HEK293 (cell line): ENCODE measurements at regions not wholly inside any gene's neighbourhood (a gene's known extent, or its start where the extent isn't known, plus 50 kb on each side); places are given as distances from the start of the nearest gene placed in this dataset.

Source experiments
- CTCF ChIA-PET: fragments of 350-600 bp; formaldehyde crosslinking; extraction: SDS; loops from one replicate; lab custom pipeline; 2021; ENCODE audit warnings: antibody characterized with exemption; lab: Yijun Ruan, JAX
- POLR2A ChIA-PET: fragments of 300-600 bp; formaldehyde crosslinking; extraction: SDS; loops from one replicate; lab custom pipeline; 2020; ENCODE audit warnings: antibody characterized with exemption, inconsistent platforms; lab: Yijun Ruan, JAX
- H3K27ac ChIP-seq: fragments of 200-500 bp; sonication (Bioruptor generic); 2 replicates; pipeline ENCODE4 v1.5.1; 2014; ENCODE audit warnings: low read depth, low read length, control low read depth, inconsistent platforms; ENCODE audit errors: extremely low read depth
- H3K36me3 ChIP-seq, 2 experiments: fragments of 200-500 bp in 1 of 2; sonication (Bioruptor generic) in 1 of 2; 1 replicate in 1 of 2; 2 replicates in 1 of 2; pipeline ENCODE4 v1.5.1; 2014 to 2017; ENCODE audit warnings: inconsistent platforms in 2 of 2, low read length in 2 of 2; ENCODE audit not compliant: control insufficient read depth in 2 of 2, insufficient read depth in 1 of 2
- H3K4me1 ChIP-seq: fragments of 200-500 bp; sonication (Bioruptor generic); 2 replicates; pipeline ENCODE4 v1.5.1; 2014; ENCODE audit warnings: mild to moderate bottlenecking, low read length, inconsistent platforms; ENCODE audit not compliant: control insufficient read depth, insufficient read depth
- H3K4me3 ChIP-seq: 2 replicates; pipeline ENCODE4 v1.5.1; 2011; ENCODE audit warnings: low read depth, mild to moderate bottlenecking, control low read depth, low read length, moderate library complexity
- H3K9me3 ChIP-seq: fragments of 200-500 bp; sonication (Bioruptor generic); 2 replicates; pipeline ENCODE4 v1.5.1; 2014; ENCODE audit warnings: low read depth, low read length, inconsistent platforms; ENCODE audit not compliant: control insufficient read depth, insufficient read depth
- GLIS2 ChIP-seq: fragments of 450-650 bp; formaldehyde crosslinking; IDR thresholded peaks from 2 replicates; pipeline ENCODE4 v1.5.1; 2016; ENCODE audit warnings: missing biosample characterization, missing genetic modification characterization
- KLF10 ChIP-seq: fragments of 450-650 bp; IDR thresholded peaks from 2 replicates; pipeline ENCODE4 v1.5.1; 2018; ENCODE audit warnings: missing biosample characterization, mild to moderate bottlenecking, missing genetic modification characterization
- KLF8 ChIP-seq: fragments of 450-650 bp; formaldehyde crosslinking; IDR thresholded peaks from 2 replicates; pipeline ENCODE4 v1.5.1; 2016; ENCODE audit warnings: missing biosample characterization, missing genetic modification characterization
- OVOL3 ChIP-seq: fragments of 450-650 bp; formaldehyde crosslinking; IDR thresholded peaks from 2 replicates; pipeline ENCODE4 v1.5.1; 2016; ENCODE audit warnings: missing biosample characterization, missing genetic modification characterization
- PRDM1 ChIP-seq: fragments of 450-650 bp; formaldehyde crosslinking; IDR thresholded peaks from 2 replicates; pipeline ENCODE4; 2016; ENCODE audit warnings: missing biosample characterization, missing genetic modification characterization
- WT1 ChIP-seq: fragments of 450-650 bp; formaldehyde crosslinking; IDR thresholded peaks from 2 replicates; pipeline ENCODE4 v1.5.1; 2016; ENCODE audit warnings: missing biosample characterization, missing genetic modification characterization
- ZBTB8A ChIP-seq: fragments of 450-650 bp; formaldehyde crosslinking; IDR thresholded peaks from 2 replicates; pipeline ENCODE4 v1.5.1; 2016; ENCODE audit warnings: missing biosample characterization, missing genetic modification characterization
- ZFP37 ChIP-seq: fragments of 450-650 bp; formaldehyde crosslinking; IDR thresholded peaks from 2 replicates; pipeline ENCODE4 v1.5.1; 2016; ENCODE audit warnings: missing biosample characterization, missing genetic modification characterization
- ZNF133 ChIP-seq: fragments of 450-650 bp; formaldehyde crosslinking; IDR thresholded peaks from 2 replicates; pipeline ENCODE4 v1.5.1; 2016; ENCODE audit warnings: missing biosample characterization, missing genetic modification characterization
- ZNF248 ChIP-seq: fragments of 450-650 bp; formaldehyde crosslinking; IDR thresholded peaks from 2 replicates; pipeline ENCODE4 v1.5.1; 2017; ENCODE audit warnings: missing biosample characterization, missing genetic modification characterization
- ZNF426 ChIP-seq: fragments of 450-650 bp; formaldehyde crosslinking; IDR thresholded peaks from 2 replicates; pipeline ENCODE4 v1.5.1; 2017; ENCODE audit warnings: missing biosample characterization, missing genetic modification characterization, mild to moderate bottlenecking, inconsistent platforms, moderate library complexity
- ZNF521 ChIP-seq: fragments of 450-650 bp; formaldehyde crosslinking; IDR thresholded peaks from 2 replicates; pipeline ENCODE4 v1.5.1; 2017; ENCODE audit warnings: missing biosample characterization, mild to moderate bottlenecking, missing genetic modification characterization
- ZNF561 ChIP-seq: fragments of 450-650 bp; IDR thresholded peaks from 2 replicates; pipeline ENCODE4 v1.5.1; 2018; ENCODE audit warnings: missing biosample characterization, missing genetic modification characterization, borderline replicate concordance
- ZNF624 ChIP-seq: fragments of 450-650 bp; formaldehyde crosslinking; IDR thresholded peaks from 2 replicates; pipeline ENCODE4 v1.5.1; 2017; ENCODE audit warnings: missing biosample characterization, missing genetic modification characterization
- ZNF626 ChIP-seq: fragments of 450-650 bp; sonication (Bioruptor Pico); formaldehyde crosslinking; IDR thresholded peaks from 2 replicates; pipeline ENCODE4 v1.5.1; 2018; ENCODE audit warnings: missing biosample characterization, missing genetic modification characterization, inconsistent platforms
- TF ChIP-seq, protein P1 (sequence below): fragments of 450-650 bp; formaldehyde crosslinking; IDR thresholded peaks from 2 replicates; pipeline ENCODE4 v1.5.1; 2016; ENCODE audit warnings: missing biosample characterization, missing genetic modification characterization
- TF ChIP-seq, protein P2 (sequence below): fragments of 450-650 bp; formaldehyde crosslinking; IDR thresholded peaks from 2 replicates; pipeline ENCODE4 v1.5.1; 2016; ENCODE audit warnings: missing biosample characterization, missing genetic modification characterization

DNA sequence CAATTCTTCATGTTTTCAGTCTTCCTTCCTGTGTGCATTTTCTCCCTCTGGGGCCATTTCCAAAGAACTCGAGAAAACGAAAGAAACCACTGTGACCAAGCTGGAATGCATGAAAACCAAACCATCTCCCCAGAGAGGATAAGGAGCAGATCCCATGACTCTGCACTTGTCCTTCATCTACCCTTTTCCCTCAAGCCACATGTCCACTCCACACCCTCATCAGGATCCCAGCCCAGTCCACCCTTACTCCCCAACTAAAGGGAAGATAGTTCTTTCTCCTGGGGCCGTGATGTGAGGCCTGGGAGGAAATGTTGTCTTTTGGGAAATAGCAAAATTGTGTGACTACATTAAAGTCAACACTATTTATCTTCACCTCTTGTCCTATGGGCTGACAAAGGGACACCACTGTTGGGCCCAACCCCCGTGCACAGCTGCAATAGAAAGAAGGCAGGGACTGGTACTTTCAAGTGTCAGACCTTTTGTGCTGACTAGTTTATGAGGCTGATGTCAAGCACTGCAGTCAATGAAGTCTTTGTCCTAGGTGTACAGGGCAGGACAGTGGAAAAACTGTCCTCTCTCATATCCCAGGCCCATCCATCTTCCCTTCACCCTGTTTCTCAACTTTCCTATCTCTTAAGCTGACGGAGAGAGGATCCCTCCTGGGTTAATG lies 487.1 kb upstream of the NR2F2 start:
- Histone ChIP-seq H3K36me3 (no peaks in the 10 kb centered on the region), H3K27ac (peak overlapping the region; percentile 38; the same call in 1 of the 2 replicates), H3K9me3 (no peaks in the 10 kb centered on the region), H3K4me3 (no peak overlapping the region), H3K4me1 (peaks cover 12% of the 10 kb centered on the region)
- POLR2A ChIA-PET = no interaction called here
- no peak for TF ChIP-seq KLF10 (tag by site-specific recombination)
- CTCF ChIA-PET = no interaction called here

DNA sequence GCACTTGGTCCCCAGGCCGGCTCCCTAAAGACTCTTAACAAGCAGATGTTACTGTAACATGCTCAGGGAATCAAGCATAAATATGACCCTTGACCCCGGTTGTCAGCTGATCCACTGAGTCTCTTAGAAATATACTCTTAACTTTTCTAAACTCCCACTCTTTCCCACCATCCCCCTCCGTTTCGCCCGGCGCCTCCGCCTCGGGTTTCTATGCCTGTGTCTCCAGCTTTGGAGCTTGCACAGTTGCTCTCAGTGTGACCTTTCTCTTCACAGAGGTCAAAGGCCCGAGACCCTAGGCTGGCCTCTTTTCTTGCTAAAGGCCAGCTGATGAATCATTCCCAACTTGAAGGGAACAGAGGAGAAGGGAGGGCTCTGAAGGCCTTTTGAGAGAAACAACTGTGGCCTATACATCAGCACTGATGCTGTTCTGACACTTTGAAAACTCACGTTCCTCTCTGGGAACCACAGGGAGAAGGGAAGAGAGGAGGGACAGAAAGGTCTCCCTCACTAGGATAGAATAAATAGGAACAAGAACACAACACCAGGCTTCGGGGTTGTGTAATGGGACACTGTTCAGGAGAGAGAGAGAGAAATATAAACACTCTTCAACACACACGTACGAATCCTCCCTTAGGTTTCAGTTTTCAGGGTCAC lies 484.5 kb upstream of the NR2F2 start:
- no peak overlapping the region for H3K27ac ChIP-seq
- TF ChIP-seq, protein P1, sequence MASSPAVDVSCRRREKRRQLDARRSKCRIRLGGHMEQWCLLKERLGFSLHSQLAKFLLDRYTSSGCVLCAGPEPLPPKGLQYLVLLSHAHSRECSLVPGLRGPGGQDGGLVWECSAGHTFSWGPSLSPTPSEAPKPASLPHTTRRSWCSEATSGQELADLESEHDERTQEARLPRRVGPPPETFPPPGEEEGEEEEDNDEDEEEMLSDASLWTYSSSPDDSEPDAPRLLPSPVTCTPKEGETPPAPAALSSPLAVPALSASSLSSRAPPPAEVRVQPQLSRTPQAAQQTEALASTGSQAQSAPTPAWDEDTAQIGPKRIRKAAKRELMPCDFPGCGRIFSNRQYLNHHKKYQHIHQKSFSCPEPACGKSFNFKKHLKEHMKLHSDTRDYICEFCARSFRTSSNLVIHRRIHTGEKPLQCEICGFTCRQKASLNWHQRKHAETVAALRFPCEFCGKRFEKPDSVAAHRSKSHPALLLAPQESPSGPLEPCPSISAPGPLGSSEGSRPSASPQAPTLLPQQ (tag by site-specific recombination) = no peak
- peak; percentile 91 for TF ChIP-seq WT1 (tag by site-specific recombination)
- no peak overlapping the region for H3K4me3 ChIP-seq
- H3K36me3 ChIP-seq = no peaks in the 10 kb centered on the region
- POLR2A ChIA-PET = no interaction called here
- peaks cover 12% of the 10 kb centered on the region for H3K4me1 ChIP-seq
- no peaks in the 10 kb centered on the region for H3K9me3 ChIP-seq
- CTCF ChIA-PET = interaction anchor here (0.7 kb wide), 1 partner anchor 15 kb away, joined by 3 read pairs; no protein-coding TSS in a partner anchor

DNA sequence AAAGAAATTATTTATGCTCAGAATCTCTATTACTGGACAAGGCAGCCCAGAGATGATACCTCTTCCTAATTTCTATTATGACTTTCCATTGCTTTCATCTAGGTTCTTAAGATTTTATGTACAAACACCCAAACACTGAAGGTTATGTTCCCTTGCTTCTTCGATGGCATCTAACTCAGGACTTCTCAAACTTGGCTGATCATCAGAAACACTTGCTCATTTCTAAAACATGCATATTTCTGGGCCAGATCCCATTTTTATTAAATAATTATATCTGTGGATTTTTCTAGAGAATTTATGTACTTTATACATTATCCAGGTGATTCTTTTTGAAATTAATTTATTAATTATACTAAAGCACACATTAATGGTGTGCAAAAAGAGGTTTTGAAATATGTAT lies 482.4 kb upstream of the NR2F2 start:
- ChIA-PET CTCF (no interaction called here), POLR2A (no interaction called here)
- no peaks in the 10 kb centered on the region for H3K9me3 ChIP-seq
- no peak overlapping the region for H3K27ac ChIP-seq
- TF ChIP-seq ZNF626 (tag by site-specific recombination) (no peak), ZNF561 (no peak), KLF8 (tag by site-specific recombination) (no peak), ZNF248 (tag by site-specific recombination) (no peak), ZFP37 (tag by site-specific recombination) (no peak), ZNF521 (tag by site-specific recombination) (no peak), GLIS2 (tag by site-specific recombination) (no peak), ZNF624 (tag by site-specific recombination) (no peak), ZNF426 (tag by site-specific recombination) (no peak), PRDM1 (no peak), ZBTB8A (tag by site-specific recombination) (no peak), OVOL3 (no peak), ZNF133 (tag by site-specific recombination) (no peak)
- TF ChIP-seq, protein P2, sequence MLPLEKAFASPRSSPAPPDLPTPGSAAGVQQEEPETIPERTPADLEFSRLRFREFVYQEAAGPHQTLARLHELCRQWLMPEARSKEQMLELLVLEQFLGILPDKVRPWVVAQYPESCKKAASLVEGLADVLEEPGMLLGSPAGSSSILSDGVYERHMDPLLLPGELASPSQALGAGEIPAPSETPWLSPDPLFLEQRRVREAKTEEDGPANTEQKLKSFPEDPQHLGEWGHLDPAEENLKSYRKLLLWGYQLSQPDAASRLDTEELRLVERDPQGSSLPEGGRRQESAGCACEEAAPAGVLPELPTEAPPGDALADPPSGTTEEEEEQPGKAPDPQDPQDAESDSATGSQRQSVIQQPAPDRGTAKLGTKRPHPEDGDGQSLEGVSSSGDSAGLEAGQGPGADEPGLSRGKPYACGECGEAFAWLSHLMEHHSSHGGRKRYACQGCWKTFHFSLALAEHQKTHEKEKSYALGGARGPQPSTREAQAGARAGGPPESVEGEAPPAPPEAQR = no peak
- no peak overlapping the region for H3K4me3 ChIP-seq
- peaks cover 12% of the 10 kb centered on the region for H3K4me1 ChIP-seq
- H3K36me3 ChIP-seq = no peaks in the 10 kb centered on the region
